PFSK-1 (cell line): ENCODE measurements at regions not wholly inside any gene's neighbourhood (a gene's known extent, or its start where the extent isn't known, plus 50 kb on each side); places are given as distances from the start of the nearest gene placed in this dataset.

Experiments
- FOXP2 ChIP-seq: optimal IDR thresholded peaks from 2 replicates; pipeline ENCODE3; 2011; ENCODE audit warnings: borderline replicate concordance, control low read depth, inconsistent platforms; ENCODE audit not compliant: insufficient read depth; ENCODE audit errors: extremely low read length, extremely low read depth
- POLR2AphosphoS5 ChIP-seq: IDR thresholded peaks from 2 replicates; pipeline ENCODE4 v1.6.1; 2012; ENCODE audit warnings: low read depth, mild to moderate bottlenecking, control low read depth, low read length, moderate library complexity
- REST ChIP-seq, 2 experiments: IDR thresholded peaks; 2 replicates each; pipeline versions ENCODE4 v1.6.1 to v1.8.0; 2011 to 2012; ENCODE audit warnings: low read depth in 2 of 2, low read length in 2 of 2, control low read depth in 1 of 2, inconsistent platforms in 1 of 2, mild to moderate bottlenecking in 1 of 2, moderate library complexity in 1 of 2; ENCODE audit not compliant: insufficient read depth in 1 of 2
- SIN3A ChIP-seq: IDR thresholded peaks from 2 replicates; pipeline ENCODE4 v1.6.1; 2012; ENCODE audit warnings: mild to moderate bottlenecking, low read length, moderate library complexity, borderline replicate concordance; ENCODE audit not compliant: insufficient read depth
- TAF1 ChIP-seq: IDR thresholded peaks from 2 replicates; pipeline ENCODE4 v1.6.1; 2012; ENCODE audit warnings: low read length, control low read depth, borderline replicate concordance; ENCODE audit not compliant: insufficient read depth

- TF ChIP-seq REST (IDR thresholded peaks at IDR 0.05; ENCODE audit: insufficient read depth in 1 of 2, low read depth in 2 of 2, low read length in 2 of 2) (no peak), POLR2AphosphoS5 (no peak), SIN3A (no peak), TAF1 (no peak), FOXP2 (no peak)
Measured at GRCh38 chr13:91242652-91243051, 104.8 kb upstream of the MIR17HG start.
